Keratinocyte (primary cell): ENCODE measurements at regions not wholly inside any gene's neighbourhood (a gene's known extent, or its start where the extent isn't known, plus 50 kb on each side); places are given as distances from the start of the nearest gene placed in this dataset.

Source experiments
- DNase-seq: peaks from one replicate; pipeline ENCODE4 v3.0.0-alpha.2; 2011; ENCODE audit warnings: low read depth, missing footprints, low spot score
- FAIRE-seq: peaks from 2 replicates; lab custom pipeline; 2011; peaks lifted over from hg19 to GRCh38; lab: Jason Lieb, UNC
- H2AFZ ChIP-seq: 2 replicates; pipeline ENCODE4 v1.6.0; 2012; ENCODE audit warnings: low read length, control low read depth, inconsistent platforms; ENCODE audit not compliant: control insufficient read depth
- H3K27ac ChIP-seq: 2 replicates; pipeline ENCODE4 v1.5.1; 2011; ENCODE audit warnings: low read length; ENCODE audit not compliant: control insufficient read depth, insufficient read depth
- H3K27me3 ChIP-seq: 3 replicates; pipeline ENCODE4 v1.6.0; 2011; ENCODE audit warnings: low read length; ENCODE audit not compliant: control insufficient read depth, insufficient read depth; ENCODE audit errors: extremely low read depth
- H3K36me3 ChIP-seq, 2 experiments: 2 replicates in 1 of 2; 3 replicates in 1 of 2; pipeline ENCODE4 v1.5.1; 2011; ENCODE audit warnings: low read length in 2 of 2, mild to moderate bottlenecking in 1 of 2; ENCODE audit not compliant: control insufficient read depth in 2 of 2, insufficient read depth in 2 of 2; ENCODE audit errors: extremely low read depth in 1 of 2
- H3K4me1 ChIP-seq: 3 replicates; pipeline ENCODE4 v1.5.1; 2011; ENCODE audit warnings: low read length; ENCODE audit not compliant: control insufficient read depth, insufficient read depth; ENCODE audit errors: extremely low read depth
- H3K4me2 ChIP-seq: 3 replicates; pipeline ENCODE4 v1.6.0; 2011; ENCODE audit warnings: low read depth, low read length; ENCODE audit not compliant: control insufficient read depth, insufficient read depth; ENCODE audit errors: extremely low read depth
- H3K4me3 ChIP-seq, 3 experiments: fragments of 200-600 bp in 1 of 3; sonication (generic) in 1 of 3; 2 replicates in 2 of 3; 3 replicates in 1 of 3; pipeline ENCODE4 v1.5.1; 2011 to 2016; ENCODE audit warnings: low read length in 3 of 3, mild to moderate bottlenecking in 3 of 3, control low read depth in 2 of 3, inconsistent platforms in 1 of 3, low read depth in 1 of 3, mixed read lengths in 1 of 3, mixed run types in 1 of 3, moderate library complexity in 1 of 3; ENCODE audit not compliant: control insufficient read depth in 2 of 3, insufficient read depth in 2 of 3; ENCODE audit errors: extremely low read depth in 1 of 3
- H3K79me2 ChIP-seq: 2 replicates; pipeline ENCODE4 v1.6.0; 2012; ENCODE audit warnings: low read length; ENCODE audit not compliant: control insufficient read depth, insufficient read depth
- H3K9ac ChIP-seq: 3 replicates; pipeline ENCODE4 v1.6.0; 2011; ENCODE audit warnings: low read length; ENCODE audit not compliant: control insufficient read depth, insufficient read depth; ENCODE audit errors: extremely low read depth
- H3K9me1 ChIP-seq: 3 replicates; pipeline ENCODE4 v1.6.0; 2011; ENCODE audit warnings: low read length; ENCODE audit not compliant: control insufficient read depth, insufficient read depth; ENCODE audit errors: extremely low read depth
- H3K9me3 ChIP-seq: 2 replicates; pipeline ENCODE4 v1.5.1; 2012; ENCODE audit warnings: low read depth, low read length; ENCODE audit not compliant: control insufficient read depth
- H4K20me1 ChIP-seq: 3 replicates; pipeline ENCODE4 v1.6.0; 2011; ENCODE audit warnings: low read length; ENCODE audit not compliant: control insufficient read depth, insufficient read depth; ENCODE audit errors: extremely low read depth
- EZH2 ChIP-seq: IDR thresholded peaks from one replicate; pipeline ENCODE4 v1.6.1; 2012; ENCODE audit warnings: inconsistent platforms, mild to moderate bottlenecking, low read length, moderate library complexity
- dilution Hi-C: fragments of 300-500 bp; cut with MboI; formaldehyde crosslinking; loops from one replicate; pipeline ENCODE4 v1.7.0; 2020; ENCODE audit warnings: low sequenced_read_pairs; ENCODE audit not compliant: extremely low pct_ligation_motif_present
- TF ChIP-seq, protein P1 (sequence below), 3 experiments: IDR thresholded peaks in 1 of 3; conservative IDR thresholded peaks in 1 of 3; optimal IDR thresholded peaks in 1 of 3; 2 replicates in 2 of 3; 3 replicates in 1 of 3; pipeline versions ENCODE3 to v1.5.1; 2011; ENCODE audit warnings: low read length in 3 of 3, mild to moderate bottlenecking in 3 of 3, moderate library complexity in 2 of 3, control low read depth in 1 of 3, inconsistent platforms in 1 of 3; ENCODE audit not compliant: insufficient read depth in 2 of 3; ENCODE audit errors: extremely low read depth in 1 of 3

- TF ChIP-seq, protein P1, sequence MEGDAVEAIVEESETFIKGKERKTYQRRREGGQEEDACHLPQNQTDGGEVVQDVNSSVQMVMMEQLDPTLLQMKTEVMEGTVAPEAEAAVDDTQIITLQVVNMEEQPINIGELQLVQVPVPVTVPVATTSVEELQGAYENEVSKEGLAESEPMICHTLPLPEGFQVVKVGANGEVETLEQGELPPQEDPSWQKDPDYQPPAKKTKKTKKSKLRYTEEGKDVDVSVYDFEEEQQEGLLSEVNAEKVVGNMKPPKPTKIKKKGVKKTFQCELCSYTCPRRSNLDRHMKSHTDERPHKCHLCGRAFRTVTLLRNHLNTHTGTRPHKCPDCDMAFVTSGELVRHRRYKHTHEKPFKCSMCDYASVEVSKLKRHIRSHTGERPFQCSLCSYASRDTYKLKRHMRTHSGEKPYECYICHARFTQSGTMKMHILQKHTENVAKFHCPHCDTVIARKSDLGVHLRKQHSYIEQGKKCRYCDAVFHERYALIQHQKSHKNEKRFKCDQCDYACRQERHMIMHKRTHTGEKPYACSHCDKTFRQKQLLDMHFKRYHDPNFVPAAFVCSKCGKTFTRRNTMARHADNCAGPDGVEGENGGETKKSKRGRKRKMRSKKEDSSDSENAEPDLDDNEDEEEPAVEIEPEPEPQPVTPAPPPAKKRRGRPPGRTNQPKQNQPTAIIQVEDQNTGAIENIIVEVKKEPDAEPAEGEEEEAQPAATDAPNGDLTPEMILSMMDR (optimal IDR thresholded peaks at IDR 0.05 in 1 of 3, IDR thresholded peaks at IDR 0.05 in 1 of 3, conservative IDR thresholded peaks at IDR 0.05 in 1 of 3; ENCODE audit: extremely low read depth in 1 of 3, insufficient read depth in 2 of 3, low read length in 3 of 3): no peak
- TF ChIP-seq EZH2: no peak
- FAIRE-seq (no peak), DNase-seq (no peak)
Observed at GRCh38 chr6:11294228-11294627, 61.8 kb upstream of the NEDD9 start.

GRCh38 chr6:11292594-11293236 lies 60.2 kb upstream of the NEDD9 start:
- dilution Hi-C loops: no loop called here
- Histone ChIP-seq H3K4me2 (no peak overlapping the region), H3K9me3 (no peaks in the 10 kb centered on the region), H3K9ac (no peak overlapping the region), H3K27ac (no peak overlapping the region), H3K36me3 (no peaks in the 10 kb centered on the region), H3K27me3 (no peaks in the 10 kb centered on the region), H3K4me3 (no peak overlapping the region), H4K20me1 (no peaks in the 10 kb centered on the region), H2AFZ (no peak overlapping the region), H3K4me1 (no peaks in the 10 kb centered on the region), H3K9me1 (no peaks in the 10 kb centered on the region), H3K79me2 (no peaks in the 10 kb centered on the region)
- FAIRE-seq (no peak), DNase-seq (no peak)
- TF ChIP-seq EZH2: no peak
- TF ChIP-seq, protein P1 (optimal IDR thresholded peaks at IDR 0.05 in 1 of 3, IDR thresholded peaks at IDR 0.05 in 1 of 3, conservative IDR thresholded peaks at IDR 0.05 in 1 of 3; ENCODE audit: extremely low read depth in 1 of 3, insufficient read depth in 2 of 3, low read length in 3 of 3): no peak

More at GRCh38 chr6:11294228-11294627, 61.8 kb upstream of the NEDD9 start:
- dilution Hi-C loops: no loop called here
- no peaks in the 10 kb centered on the region for H3K4me1 ChIP-seq
- H3K9me3 ChIP-seq: no peaks in the 10 kb centered on the region
- H3K9me1 ChIP-seq: no peaks in the 10 kb centered on the region
- H4K20me1 ChIP-seq: no peaks in the 10 kb centered on the region
- H2AFZ ChIP-seq: no peak overlapping the region
- H3K9ac ChIP-seq: no peak overlapping the region
- H3K4me3 ChIP-seq: no peak overlapping the region
- H3K27ac ChIP-seq: no peak overlapping the region
- no peaks in the 10 kb centered on the region for H3K79me2 ChIP-seq
- H3K36me3 ChIP-seq: no peaks in the 10 kb centered on the region
- no peaks in the 10 kb centered on the region for H3K27me3 ChIP-seq
- no peak overlapping the region for H3K4me2 ChIP-seq
